B cell (primary cell): ENCODE measurements at regions not wholly inside any gene's neighbourhood (a gene's known extent, or its start where the extent isn't known, plus 50 kb on each side); places are given as distances from the start of the nearest gene placed in this dataset.

ENCODE experiments used
- ATAC-seq: fragments of 200-7000 bp; cut with Tn5 transposase; one replicate; pipeline ENCODE4 v1.10.0; 2021; ENCODE audit warnings: low read depth, mild to moderate bottlenecking, moderate number of reproducible peaks, moderate library complexity
- CTCF ChIA-PET: fragments of 350-600 bp; sonication (Branson Sonifier 250); formaldehyde crosslinking; loops from one replicate; lab custom pipeline; 2021; ENCODE audit warnings: antibody characterized with exemption, inconsistent platforms; lab: Charles Lee
- POLR2A ChIA-PET: fragments of 350-600 bp; sonication (Branson Sonifier 250); formaldehyde crosslinking; loops from one replicate; lab custom pipeline; 2021; ENCODE audit warnings: antibody characterized with exemption; lab: Charles Lee
- DNase-seq: peaks from one replicate; pipeline ENCODE4 v3.0.0; 2013
- H2AFZ ChIP-seq: 2 replicates; pipeline ENCODE4 v1.6.1; 2012; ENCODE audit warnings: mild to moderate bottlenecking, low read depth, low read length; ENCODE audit not compliant: insufficient read depth, poor library complexity, severe bottlenecking
- H3K27ac ChIP-seq, 2 donors: 1 replicate in 1 of 2; 2 replicates in 1 of 2; pipeline ENCODE4 v1.5.1; 2012 to 2013; ENCODE audit warnings: low read length in 2 of 2, mild to moderate bottlenecking in 2 of 2, moderate library complexity in 1 of 2
- H3K27me3 ChIP-seq, 4 experiments: fragments of 200-600 bp in 1 of 4; sonication (generic) in 1 of 4; replicated peaks in 1 of 4; 1 replicate in 2 of 4; 2 replicates in 2 of 4; pipeline versions ENCODE4 v1.6.1 to v1.7.0; 2013 to 2016; ENCODE audit warnings: low read length in 3 of 4, mild to moderate bottlenecking in 2 of 4, mixed read lengths in 1 of 4, moderate library complexity in 1 of 4; ENCODE audit not compliant: insufficient read depth in 4 of 4, control insufficient read depth in 3 of 4; ENCODE audit errors: control extremely low read depth in 1 of 4
- H3K36me3 ChIP-seq, 2 experiments: replicated peaks in 1 of 2; 1 replicate in 1 of 2; 2 replicates in 1 of 2; pipeline versions ENCODE4 v1.6.1 to v1.7.1; 2013; ENCODE audit warnings: low read length in 1 of 2; ENCODE audit not compliant: insufficient read depth in 2 of 2, control insufficient read depth in 1 of 2; ENCODE audit errors: control extremely low read depth in 1 of 2, extremely low read depth in 1 of 2
- H3K4me1 ChIP-seq, 2 donors: fragments of 200-600 bp in 1 of 2; sonication (generic) in 1 of 2; 1 replicate in 1 of 2; 2 replicates in 1 of 2; pipeline versions ENCODE4 v1.5.1 to v1.6.1; 2013 to 2017; ENCODE audit warnings: low read length in 2 of 2; ENCODE audit not compliant: control insufficient read depth in 2 of 2, insufficient read depth in 2 of 2
- H3K4me2 ChIP-seq: replicated peaks from 2 replicates; pipeline ENCODE3; 2012; ENCODE audit warnings: mild to moderate bottlenecking, low read depth, low read length; ENCODE audit not compliant: poor library complexity, severe bottlenecking
- H3K4me3 ChIP-seq, 5 experiments: fragments of 200-600 bp in 1 of 5; sonication (generic) in 1 of 5; 1 replicate in 3 of 5; 2 replicates in 2 of 5; pipeline versions ENCODE4 v1.5.1 to v1.7.0; 2011 to 2016; ENCODE audit warnings: low read length in 4 of 5, mild to moderate bottlenecking in 4 of 5, low read depth in 2 of 5, control low read depth in 1 of 5, moderate library complexity in 1 of 5; ENCODE audit not compliant: insufficient read depth in 1 of 5; ENCODE audit errors: control extremely low read depth in 1 of 5, extremely low read depth in 1 of 5
- H3K79me2 ChIP-seq: fragments of 200-600 bp; sonication (generic); one replicate; pipeline ENCODE4 v1.6.0; 2016; ENCODE audit warnings: low read length; ENCODE audit not compliant: control insufficient read depth, insufficient read depth
- H3K9ac ChIP-seq: fragments of 200-600 bp; sonication (generic); 2 replicates; pipeline ENCODE4 v1.6.1; 2017; ENCODE audit warnings: mild to moderate bottlenecking, low read length, moderate library complexity
- H3K9me3 ChIP-seq, 3 donors: one replicate each; pipeline versions ENCODE4 v1.6.1 to v1.7.1; 2013; ENCODE audit warnings: low read length in 2 of 3; ENCODE audit not compliant: control insufficient read depth in 2 of 3, insufficient read depth in 1 of 3; ENCODE audit errors: control extremely low read depth in 1 of 3
- H4K20me1 ChIP-seq: 2 replicates; pipeline ENCODE4 v1.6.0; 2012; ENCODE audit warnings: mild to moderate bottlenecking, low read length; ENCODE audit not compliant: insufficient read depth, control insufficient read depth, poor library complexity, severe bottlenecking
- H3K27ac Mint-ChIP-seq: one replicate; pipeline ENCODE4 v1.8.0; 2021; ENCODE audit warnings: mixed read lengths
- H3K27me3 Mint-ChIP-seq: one replicate; pipeline ENCODE4 v1.8.0; 2021; ENCODE audit warnings: mixed read lengths
- H3K4me1 Mint-ChIP-seq: one replicate; pipeline ENCODE4 v1.8.0; 2021; ENCODE audit warnings: mixed read lengths
- H3K4me3 Mint-ChIP-seq: one replicate; pipeline ENCODE4 v1.8.0; 2021; ENCODE audit warnings: mixed read lengths
- H3K9me3 Mint-ChIP-seq: one replicate; pipeline ENCODE4 v1.8.0; 2022; ENCODE audit warnings: mixed read lengths; ENCODE audit not compliant: insufficient read depth
- CTCF ChIP-seq: fragments of 200-600 bp; IDR thresholded peaks from one replicate; pipeline ENCODE4 v1.8.0; 2022; ENCODE audit warnings: antibody characterized with exemption, mild to moderate bottlenecking
- EZH2 ChIP-seq: IDR thresholded peaks from 2 replicates; pipeline ENCODE4 v1.6.1; 2012; ENCODE audit warnings: borderline replicate concordance, low read depth, mild to moderate bottlenecking, moderate library complexity, low read length; ENCODE audit not compliant: insufficient read depth, poor library complexity, severe bottlenecking
- WGBS: methylation state at CpG from one replicate; pipeline ENCODE4 v1.1.5; 2013; ENCODE audit warnings: missing lambda C conversion rate; ENCODE audit not compliant: insufficient coverage; 5-methylcytosine and 5-hydroxymethylcytosine counted together
- intact Hi-C: fragments of 100-400 bp; cut with micrococcal nuclease; formaldehyde crosslinking; loops from one replicate; pipeline ENCODE4 v1.10.0; 2022

- no peak overlapping the region for H3K27ac Mint-ChIP-seq
- no peak overlapping the region for H3K9ac ChIP-seq
- intact Hi-C loops, result no loop called here
- no peaks in the 10 kb centered on the region for H3K27me3 ChIP-seq
- H3K27me3 Mint-ChIP-seq, result no peaks in the 10 kb centered on the region
- H3K79me2 ChIP-seq, result no peaks in the 10 kb centered on the region
- no peak overlapping the region for H2AFZ ChIP-seq
- no peak overlapping the region for H3K4me3 ChIP-seq
- no CpG with 5 or more reads among the region's 2 CpGs for WGBS
- peaks cover 0 to 11% (median 8%) of the 10 kb centered on the region in 3 donors for H3K9me3 ChIP-seq
- DNase-seq (no peak), ATAC-seq (no peak)
- peaks cover 7% of the 10 kb centered on the region for H3K9me3 Mint-ChIP-seq
- no peak overlapping the region for H3K4me3 Mint-ChIP-seq
- no peak overlapping the region for H3K4me2 ChIP-seq
- no peak for TF ChIP-seq CTCF
- TF ChIP-seq EZH2, result no peak
- no peak overlapping the region for H3K27ac ChIP-seq
- POLR2A ChIA-PET, result no interaction called here
- no peaks in the 10 kb centered on the region for H3K4me1 Mint-ChIP-seq
- H4K20me1 ChIP-seq, result no peaks in the 10 kb centered on the region
- no peaks in the 10 kb centered on the region for H3K36me3 ChIP-seq
- H3K4me1 ChIP-seq, result no peaks in the 10 kb centered on the region
- CTCF ChIA-PET, result no interaction called here
Observed at GRCh38 chr13:90254437-90254836, 1093.0 kb upstream of the MIR17HG start.

- DNase-seq (no peak), ATAC-seq (no peak)
- no peaks in the 10 kb centered on the region for H4K20me1 ChIP-seq
- Mint-ChIP-seq H3K27ac (no peak overlapping the region), H3K27me3 (no peaks in the 10 kb centered on the region), H3K4me1 (no peaks in the 10 kb centered on the region), H3K4me3 (no peak overlapping the region), H3K9me3 (peaks cover 10% of the 10 kb centered on the region)
- no peak overlapping the region for H3K4me3 ChIP-seq
- H3K4me2 ChIP-seq, result no peak overlapping the region
- intact Hi-C loops, result no loop called here
- H2AFZ ChIP-seq, result no peak overlapping the region
- no peaks in the 10 kb centered on the region for H3K36me3 ChIP-seq
- H3K4me1 ChIP-seq, result no peaks in the 10 kb centered on the region
- no peaks in the 10 kb centered on the region for H3K79me2 ChIP-seq
- CTCF ChIA-PET, result no interaction called here
- H3K9me3 ChIP-seq, result peaks cover 0 to 11% (median 8%) of the 10 kb centered on the region in 3 donors
- WGBS, result no CpG with 5 or more reads among the region's 2 CpGs
- no peak overlapping the region for H3K9ac ChIP-seq
- H3K27ac ChIP-seq, result no peak overlapping the region
- POLR2A ChIA-PET, result no interaction called here
- TF ChIP-seq EZH2 (no peak), CTCF (no peak)
- no peaks in the 10 kb centered on the region for H3K27me3 ChIP-seq
Observed at GRCh38 chr13:90256746-90257145, 1090.7 kb upstream of the MIR17HG start.
